HCT116 (cell line): ENCODE measurements at regions not wholly inside any gene's neighbourhood (a gene's known extent, or its start where the extent isn't known, plus 50 kb on each side); places are given as distances from the start of the nearest gene placed in this dataset.

Experiments
- ATAC-seq: fragments of 200-7000 bp; cut with Tn5 transposase; 2 replicates; pipeline ENCODE4 v1.9.1; 2020; ENCODE audit warnings: mild to moderate bottlenecking, moderate library complexity
- BruUV-seq: library from RNA; stranded (reverse); fragments of 400-500 nt; replicated peaks from 2 replicates; lab custom pipeline; 2021; lab: Mats Ljungman, UMichigan
- CTCF ChIA-PET: fragments of 300-600 bp; sonication (Branson Sonifier 250); formaldehyde crosslinking; loops from one replicate; lab custom pipeline; 2021; ENCODE audit warnings: antibody characterized with exemption; lab: Charles Lee
- POLR2A ChIA-PET: fragments of 300-600, 350-600 bp; sonication (Branson Sonifier 250); formaldehyde crosslinking; loops from one replicate; lab custom pipeline; 2021; ENCODE audit warnings: antibody characterized with exemption; lab: Charles Lee
- RAD21 ChIA-PET, 2 experiments: fragments of 300-600 bp; sonication (Branson Sonifier 250); formaldehyde crosslinking; loops; one replicate each; lab custom pipeline; 2023; ENCODE audit warnings: low total read pairs in 2 of 2; ENCODE audit not compliant: uncharacterized antibody in 2 of 2, unreplicated experiment in 2 of 2, low non-redundant PET in 1 of 2; lab: Charles Lee
- DNase-seq: peaks from one replicate; pipeline ENCODE4 v3.0.0-alpha.2; 2010; ENCODE audit warnings: low read depth, low spot score
- H2AFZ ChIP-seq: fragments of 200-600 bp; shearing (Covaris generic), sonication (generic); 2 replicates; pipeline ENCODE4 v1.6.1; 2017; ENCODE audit warnings: low read depth, mixed run types, mixed read lengths, antibody characterized with exemption, low read length; ENCODE audit not compliant: poor library complexity, severe bottlenecking
- H3K27ac ChIP-seq: 2 replicates; pipeline ENCODE4 v1.5.1; 2012; ENCODE audit warnings: low read depth, low read length
- H3K27me3 ChIP-seq: fragments of 200-600 bp; sonication (generic); 2 replicates; pipeline ENCODE4 v1.6.1; 2016; ENCODE audit warnings: mixed run types, low read length, mixed read lengths; ENCODE audit not compliant: insufficient read depth
- H3K36me3 ChIP-seq, 2 experiments: fragments of 200-500 bp in 1 of 2; fragments of 200-600 bp in 1 of 2; sonication (Bioruptor generic) in 1 of 2; sonication (generic) in 1 of 2; 2 replicates each; pipeline versions ENCODE4 v1.5.1 to v1.6.1; 2014 to 2016; ENCODE audit warnings: low read length in 2 of 2, inconsistent platforms in 1 of 2, mixed read lengths in 1 of 2, mixed run types in 1 of 2; ENCODE audit not compliant: insufficient read depth in 2 of 2, control insufficient read depth in 1 of 2
- H3K4me1 ChIP-seq, 2 experiments: fragments of 200-600 bp in 1 of 2; sonication (generic) in 1 of 2; 2 replicates each; pipeline versions ENCODE4 v1.5.1 to v1.6.1; 2012 to 2017; ENCODE audit warnings: low read length in 2 of 2, inconsistent platforms in 1 of 2, mild to moderate bottlenecking in 1 of 2, mixed read lengths in 1 of 2, mixed run types in 1 of 2, moderate library complexity in 1 of 2; ENCODE audit not compliant: insufficient read depth in 2 of 2, control insufficient read depth in 1 of 2
- H3K4me2 ChIP-seq: fragments of 200-600 bp; sonication (generic); 2 replicates; pipeline ENCODE4 v1.6.1; 2017; ENCODE audit warnings: mixed run types, low read length, mixed read lengths
- H3K4me3 ChIP-seq, 2 experiments: fragments of 200-600 bp in 1 of 2; sonication (generic) in 1 of 2; replicated peaks in 1 of 2; 2 replicates each; pipeline ENCODE4 v1.5.1; 2011 to 2016; ENCODE audit warnings: low read length in 2 of 2, control low read depth in 1 of 2, low read depth in 1 of 2, mild to moderate bottlenecking in 1 of 2, mixed read lengths in 1 of 2, mixed run types in 1 of 2
- H3K79me2 ChIP-seq: fragments of 200-600 bp; sonication (generic); 2 replicates; pipeline ENCODE4 v1.6.1; 2017; ENCODE audit warnings: mild to moderate bottlenecking, mixed run types, low read length, moderate library complexity, mixed read lengths; ENCODE audit not compliant: insufficient read depth
- H3K9ac ChIP-seq: fragments of 200-600 bp; sonication (generic); 2 replicates; pipeline ENCODE4 v1.6.1; 2016; ENCODE audit warnings: low read length, mixed read lengths
- H3K9me2 ChIP-seq: fragments of 200-600 bp; sonication (generic), shearing (Covaris generic); 2 replicates; pipeline ENCODE4 v1.6.1; 2017; ENCODE audit warnings: mixed run types, mild to moderate bottlenecking, moderate library complexity; ENCODE audit not compliant: insufficient read depth
- H3K9me3 ChIP-seq, 2 experiments: fragments of 200-500 bp in 1 of 2; fragments of 200-600 bp in 1 of 2; sonication (Bioruptor generic) in 1 of 2; sonication (generic) in 1 of 2; 2 replicates each; pipeline ENCODE4 v1.6.1; 2014 to 2017; ENCODE audit warnings: low read length in 2 of 2, mixed read lengths in 2 of 2, inconsistent platforms in 1 of 2, low read depth in 1 of 2, mild to moderate bottlenecking in 1 of 2, mixed run types in 1 of 2, moderate library complexity in 1 of 2; ENCODE audit not compliant: control insufficient read depth in 1 of 2, insufficient read depth in 1 of 2
- H4K20me1 ChIP-seq: fragments of 200-600 bp; sonication (generic), shearing (Covaris generic); 2 replicates; pipeline ENCODE4 v1.6.1; 2017; ENCODE audit warnings: mixed run types, mild to moderate bottlenecking, moderate library complexity; ENCODE audit not compliant: insufficient read depth
- ATF3 ChIP-seq: IDR thresholded peaks from 2 replicates; pipeline ENCODE4 v1.6.1; 2012
- CBX3 ChIP-seq: IDR thresholded peaks from 2 replicates; pipeline ENCODE4 v1.6.1; 2012; ENCODE audit warnings: low read depth
- CEBPB ChIP-seq: IDR thresholded peaks from 2 replicates; pipeline ENCODE4 v1.6.1; 2012; ENCODE audit warnings: low read depth
- CTCF ChIP-seq, 3 experiments: fragments of 200-600 bp in 1 of 3; sonication (generic) in 1 of 3; IDR thresholded peaks in 2 of 3; conservative IDR thresholded peaks in 1 of 3; 2 replicates each; pipeline ENCODE4 v1.5.1; 2012 to 2017; ENCODE audit warnings: low read depth in 2 of 3, low read length in 2 of 3, antibody characterized with exemption in 1 of 3, borderline replicate concordance in 1 of 3, control low read depth in 1 of 3, mild to moderate bottlenecking in 1 of 3, mixed read lengths in 1 of 3, mixed run types in 1 of 3, moderate library complexity in 1 of 3; ENCODE audit not compliant: insufficient read depth in 1 of 3
- EGR1 ChIP-seq: IDR thresholded peaks from 2 replicates; pipeline ENCODE4 v1.6.1; 2012; ENCODE audit warnings: low read depth
- ELF1 ChIP-seq: IDR thresholded peaks from 2 replicates; pipeline ENCODE4 v1.6.1; 2012; ENCODE audit warnings: low read depth, borderline replicate concordance
- EZH2 ChIP-seq: fragments of 200-600 bp; sonication (generic); IDR thresholded peaks from 2 replicates; pipeline ENCODE4 v1.6.1; 2017; ENCODE audit warnings: antibody characterized with exemption, mixed run types
- FOSL1 ChIP-seq: IDR thresholded peaks from 2 replicates; pipeline ENCODE4 v1.6.1; 2012; ENCODE audit warnings: low read depth
- JUND ChIP-seq: IDR thresholded peaks from 2 replicates; pipeline ENCODE4 v1.6.1; 2012
- MAX ChIP-seq: IDR thresholded peaks from 2 replicates; pipeline ENCODE4 v1.6.1; 2012
- RAD21 ChIP-seq: IDR thresholded peaks from 2 replicates; pipeline ENCODE4 v1.6.1; 2012; ENCODE audit warnings: low read depth, mild to moderate bottlenecking
- ZNF274 ChIP-seq: fragments of 200-500 bp; sonication (Bioruptor generic); IDR thresholded peaks from 2 replicates; pipeline ENCODE4 v1.6.1; 2014; ENCODE audit warnings: mild to moderate bottlenecking, low read depth, low read length, inconsistent platforms
- intact Hi-C: fragments of 100-400 bp; cut with micrococcal nuclease; formaldehyde crosslinking; loops from 2 replicates; pipeline ENCODE4 v1.10.0; 2022

GRCh38 chr9:38234479-38235170, 157.9 kb upstream of the ALDH1B1 start:
- H3K4me1 ChIP-seq = peaks cover 0 to 6% of the 10 kb centered on the region in 2 experiments; a peak in 1 of 4 replicates
- TF ChIP-seq RAD21 (no peak), ATF3 (no peak), JUND (no peak), CTCF (IDR thresholded peaks at IDR 0.05 in 2 of 3, conservative IDR thresholded peaks at IDR 0.05 in 1 of 3; ENCODE audit: borderline replicate concordance in 1 of 3, insufficient read depth in 1 of 3, low read depth in 2 of 3, low read length in 2 of 3) (no peak), ZNF274 (no peak), ELF1 (no peak), EZH2 (no peak), CEBPB (no peak), EGR1 (no peak), FOSL1 (no peak), MAX (no peak), CBX3 (no peak)
- no peaks in the 10 kb centered on the region for H3K9me3 ChIP-seq
- no peak for DNase-seq
- H3K27ac ChIP-seq = no peak overlapping the region
- no peak overlapping the region for H2AFZ ChIP-seq
- H3K36me3 ChIP-seq = no peaks in the 10 kb centered on the region
- POLR2A ChIA-PET = no interaction called here
- no TSS peak for BruUV-seq
- no peak for ATAC-seq
- no peaks in the 10 kb centered on the region for H3K79me2 ChIP-seq
- no peaks in the 10 kb centered on the region for H3K9me2 ChIP-seq
- CTCF ChIA-PET = no interaction called here
- no peak overlapping the region for H3K9ac ChIP-seq
- no peaks in the 10 kb centered on the region for H3K27me3 ChIP-seq
- RAD21 ChIA-PET = no interaction called here
- intact Hi-C loops = no loop called here
- no peak overlapping the region for H3K4me2 ChIP-seq
- H3K4me3 ChIP-seq = no peak overlapping the region
- H4K20me1 ChIP-seq = no peaks in the 10 kb centered on the region
